Islet of Langerhans (tissue), 1 donor: ENCODE measurements at regions not wholly inside any gene's neighbourhood (a gene's known extent, or its start where the extent isn't known, plus 50 kb on each side); places are given as distances from the start of the nearest gene placed in this dataset.

Experiments
- FAIRE-seq: peaks from one replicate; lab custom pipeline; 2011; peaks lifted over from hg19 to GRCh38; lab: Jason Lieb, UNC

DNA sequence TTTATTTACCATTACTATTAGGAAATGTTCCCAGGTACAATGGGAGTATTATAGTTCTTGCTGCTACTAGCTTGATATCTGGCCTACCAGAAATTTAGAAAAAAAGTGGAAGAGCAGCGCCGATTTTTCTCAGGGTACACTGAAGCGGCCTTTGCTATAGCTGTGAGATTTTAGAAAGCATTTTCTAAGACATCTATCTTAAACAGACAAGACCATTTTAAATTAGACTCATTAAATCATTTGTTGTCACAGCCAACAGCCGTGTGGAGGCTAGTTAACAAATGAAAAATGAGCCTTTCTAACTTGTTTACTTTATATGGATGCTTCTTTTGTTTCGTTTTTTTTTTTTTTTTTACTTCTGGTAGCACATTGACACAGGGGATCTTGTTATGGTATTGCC lies 183.2 kb upstream of the ZRANB2 start:
- FAIRE-seq = no peak

- no peak for FAIRE-seq
Measured at GRCh38 chr1:71262970-71263369, 182.1 kb upstream of the ZRANB2 start.

GRCh38 chr1:71252900-71253299 lies 172.1 kb upstream of the ZRANB2 start:
- no peak for FAIRE-seq

GRCh38 chr1:71245246-71245645 lies 164.4 kb upstream of the ZRANB2 start:
- FAIRE-seq = no peak

DNA sequence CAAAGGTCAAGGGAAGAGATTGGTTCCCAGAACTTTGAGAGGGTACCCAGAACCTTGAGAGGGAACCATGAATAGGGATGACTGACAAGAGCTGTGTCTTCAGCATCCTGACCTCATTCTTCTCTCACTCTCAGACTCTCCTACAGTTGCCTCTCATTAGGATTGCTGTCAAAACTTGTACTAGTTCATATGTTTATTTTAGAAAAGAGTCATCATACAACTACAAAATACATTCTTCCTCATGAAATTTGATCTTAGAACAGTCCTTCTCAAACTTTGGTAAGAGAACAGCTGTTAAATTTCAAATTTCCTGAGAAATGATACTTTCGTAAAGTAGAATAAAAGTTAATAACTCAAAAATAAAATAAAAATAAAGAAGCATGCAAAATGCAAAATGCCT lies 161.4 kb upstream of the ZRANB2 start:
- FAIRE-seq = no peak

DNA sequence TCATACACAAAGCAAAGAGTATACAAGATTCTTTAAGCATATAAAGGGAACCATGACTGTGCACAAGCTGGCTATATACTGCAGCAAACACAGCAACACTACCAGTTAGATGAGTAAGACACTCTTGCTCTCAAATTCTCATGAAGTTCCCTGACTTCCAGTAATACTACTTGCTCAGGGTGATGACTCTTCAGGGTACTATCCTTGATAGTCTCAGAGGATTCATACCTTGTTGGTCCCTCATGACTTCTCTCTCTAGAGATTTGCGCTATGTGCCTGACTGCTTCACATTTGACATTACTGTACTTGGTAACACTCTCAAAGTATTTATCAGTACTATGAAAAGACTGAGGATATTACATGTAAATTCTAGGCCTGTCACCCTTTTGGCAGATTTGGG lies 159.8 kb upstream of the ZRANB2 start:
- FAIRE-seq = no peak

DNA sequence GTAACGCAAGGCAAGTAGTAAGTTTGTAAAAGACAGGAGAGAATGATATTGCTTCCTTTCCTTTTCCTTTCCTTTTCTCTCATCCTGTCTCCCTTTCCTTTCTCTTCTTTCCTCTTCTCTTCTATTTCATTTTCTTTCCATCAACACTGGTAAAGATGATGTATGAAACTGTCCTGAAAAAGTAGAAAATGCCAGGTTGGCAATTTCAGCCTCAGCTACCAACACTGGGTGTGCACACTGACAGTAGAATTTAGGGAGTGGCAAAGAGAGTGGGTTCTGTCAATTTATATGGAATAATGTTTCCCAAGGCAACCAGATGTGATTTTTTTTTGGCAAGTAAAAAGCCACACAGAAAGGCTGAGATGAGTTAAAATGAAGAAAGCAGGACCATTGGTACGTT lies 155.7 kb upstream of the ZRANB2 start:
- FAIRE-seq = no peak

- FAIRE-seq = no peak
Measured at GRCh38 chr1:71233645-71234044, 152.8 kb upstream of the ZRANB2 start.

GRCh38 chr1:71232786-71233185 lies 152.0 kb upstream of the ZRANB2 start:
- FAIRE-seq = no peak

- no peak for FAIRE-seq
Measured at GRCh38 chr1:71232166-71232763, 151.4 kb upstream of the ZRANB2 start.

- no peak for FAIRE-seq
Measured at GRCh38 chr1:71231751-71232150, 150.9 kb upstream of the ZRANB2 start.

DNA sequence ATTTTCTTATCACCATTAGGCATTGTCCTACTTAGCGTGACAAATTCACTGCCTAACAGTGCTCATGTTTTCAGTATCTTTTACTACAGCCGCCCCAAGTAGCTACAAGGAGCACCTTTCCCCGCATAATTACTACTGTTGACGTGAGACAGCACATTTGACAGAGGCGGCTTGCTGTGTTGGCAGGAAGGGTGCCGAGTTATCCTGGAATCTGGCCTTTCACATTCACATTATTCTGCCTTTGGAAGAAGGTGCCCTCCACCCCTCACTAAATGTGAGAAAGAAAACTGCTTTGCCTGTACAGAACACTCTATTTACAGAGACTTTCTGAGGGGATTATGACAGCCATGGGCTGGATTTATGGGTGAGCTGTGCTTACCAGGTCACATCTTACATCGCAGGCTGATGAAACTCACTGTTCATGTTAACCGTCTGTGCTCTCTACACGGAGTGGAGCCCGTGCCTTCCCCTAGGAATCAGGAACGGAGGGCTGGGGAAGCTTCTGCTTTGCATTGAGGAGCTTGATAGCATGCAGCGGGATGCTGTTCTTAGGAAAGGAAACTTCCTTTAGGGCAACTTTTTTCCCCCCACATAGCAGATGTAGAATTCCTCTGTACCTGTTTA lies 148.0 kb upstream of the ZRANB2 start:
- no peak for FAIRE-seq

DNA sequence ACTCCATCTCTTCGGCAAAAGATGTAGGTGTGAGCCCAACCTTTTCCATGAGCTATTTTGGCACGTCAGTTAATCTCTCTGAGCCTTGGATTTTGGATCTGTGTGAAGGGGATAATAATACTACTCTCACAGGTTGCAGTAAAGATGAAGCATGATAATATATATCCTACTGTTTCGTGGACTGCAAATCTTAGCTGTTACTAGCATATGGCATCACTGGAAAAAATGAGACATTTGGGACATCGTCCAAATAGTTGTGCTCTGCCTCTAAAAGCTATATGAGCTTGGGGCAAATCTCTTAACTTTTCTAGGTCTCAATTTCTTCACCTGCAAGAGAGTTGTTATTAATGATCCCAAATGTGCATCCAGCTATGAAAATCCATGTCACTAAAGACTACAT lies 147.4 kb upstream of the ZRANB2 start:
- FAIRE-seq = no peak

DNA sequence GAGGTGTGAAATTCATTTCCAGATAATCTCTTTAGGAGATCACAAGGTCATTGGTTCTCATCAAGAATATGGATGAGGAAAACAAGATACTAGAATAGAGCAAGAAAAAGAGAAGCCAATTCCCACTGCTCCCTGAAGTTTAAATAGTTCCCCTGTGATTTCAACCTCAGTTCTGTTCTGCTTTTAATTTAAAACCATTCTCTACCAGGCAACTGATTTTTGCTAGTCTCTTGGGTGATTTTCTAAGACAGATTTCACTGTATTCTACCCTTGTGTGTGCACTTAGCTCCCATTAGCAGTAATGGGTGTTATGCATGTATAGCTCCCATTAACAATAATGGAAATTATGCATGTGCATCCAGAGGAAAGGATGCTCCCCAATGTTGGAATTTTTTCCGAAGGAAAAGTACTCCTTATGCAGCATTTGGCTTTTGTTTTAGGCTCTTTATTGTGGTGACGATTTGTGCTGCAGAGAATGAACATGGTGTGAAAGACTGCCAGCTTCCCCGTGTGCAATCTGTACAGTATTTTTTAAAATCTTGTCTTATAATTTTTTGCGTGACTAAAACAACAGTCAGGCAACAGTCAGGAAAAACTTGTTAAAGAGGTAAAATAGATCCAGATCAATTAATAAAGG lies 144.0 kb upstream of the ZRANB2 start:
- FAIRE-seq = no peak

DNA sequence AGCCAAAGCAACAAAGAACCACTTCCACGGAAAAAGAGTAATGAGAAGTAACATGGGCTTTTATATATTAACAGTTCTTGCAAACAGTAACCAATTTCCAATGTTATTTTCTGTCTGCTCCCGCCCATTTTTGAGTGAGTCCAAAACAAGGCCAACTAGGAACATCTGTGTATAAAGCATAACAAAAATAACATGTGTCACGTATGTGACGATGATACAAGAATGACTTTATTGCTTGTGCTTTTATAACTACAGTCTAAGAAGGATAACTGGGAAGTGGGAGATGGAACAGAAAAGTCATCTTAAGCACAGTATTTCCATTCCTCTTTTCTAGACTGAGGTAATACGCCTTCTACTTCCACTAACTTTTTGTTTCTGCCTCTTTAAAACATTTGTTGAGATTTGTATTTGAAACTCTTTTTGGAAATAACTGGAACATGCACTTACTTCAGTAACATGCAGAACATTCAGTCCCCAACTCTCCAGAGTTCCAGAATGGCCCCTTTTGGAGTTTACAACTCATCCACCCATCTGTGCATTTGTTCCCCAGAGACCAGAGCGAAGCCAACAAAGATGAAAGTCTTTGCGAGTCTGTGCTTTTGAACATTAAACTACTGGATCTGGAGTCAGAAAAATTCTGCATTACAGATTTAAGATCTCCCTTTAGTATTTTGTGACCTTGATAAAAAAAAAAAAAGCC lies 143.0 kb upstream of the ZRANB2 start:
- FAIRE-seq = no peak

DNA sequence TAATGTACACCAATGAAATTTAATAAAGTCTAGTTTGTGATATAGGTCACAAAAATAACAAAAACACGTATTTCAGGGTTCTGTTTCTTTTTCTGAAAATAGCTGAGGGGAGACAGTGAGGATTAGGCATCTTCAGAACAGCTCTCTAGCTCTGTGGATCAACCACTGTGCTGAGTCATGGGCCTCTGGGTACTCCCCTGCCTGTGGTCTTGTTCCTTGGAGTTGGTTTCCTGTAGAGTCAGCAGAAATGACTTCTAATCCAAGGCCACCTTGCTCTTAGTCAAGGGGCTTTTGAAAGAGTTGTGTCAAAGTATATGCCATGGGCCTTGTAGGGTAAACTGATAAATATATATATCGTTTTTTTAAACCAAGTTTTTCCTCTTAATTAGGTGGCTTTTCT lies 141.8 kb upstream of the ZRANB2 start:
- FAIRE-seq = no peak

- FAIRE-seq = no peak
Measured at GRCh38 chr1:71210718-71211117, 129.9 kb upstream of the ZRANB2 start.

GRCh38 chr1:71203241-71203640 lies 122.4 kb upstream of the ZRANB2 start:
- no peak for FAIRE-seq

DNA sequence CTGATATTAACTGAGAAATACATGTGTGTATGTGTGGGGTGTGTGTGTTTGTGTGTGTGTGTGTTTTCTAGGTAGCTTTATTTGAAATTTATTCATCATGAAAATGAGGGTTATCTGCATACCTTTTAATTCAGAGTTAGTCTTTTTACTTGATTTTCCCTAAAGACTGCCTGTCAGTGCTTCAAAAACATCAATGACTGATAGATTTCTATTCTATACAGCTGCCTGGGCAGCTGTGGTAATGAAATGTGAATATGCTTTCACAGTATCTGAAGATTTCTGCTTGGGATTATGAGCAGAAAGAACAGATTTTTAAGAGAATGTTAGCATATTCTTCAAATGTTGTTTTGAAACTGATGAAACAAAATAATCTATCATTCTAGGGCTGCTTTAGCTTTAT lies 119.7 kb upstream of the ZRANB2 start:
- FAIRE-seq = no peak

GRCh38 chr1:71196685-71197084 lies 115.8 kb upstream of the ZRANB2 start:
- peak; percentile 88 for FAIRE-seq

DNA sequence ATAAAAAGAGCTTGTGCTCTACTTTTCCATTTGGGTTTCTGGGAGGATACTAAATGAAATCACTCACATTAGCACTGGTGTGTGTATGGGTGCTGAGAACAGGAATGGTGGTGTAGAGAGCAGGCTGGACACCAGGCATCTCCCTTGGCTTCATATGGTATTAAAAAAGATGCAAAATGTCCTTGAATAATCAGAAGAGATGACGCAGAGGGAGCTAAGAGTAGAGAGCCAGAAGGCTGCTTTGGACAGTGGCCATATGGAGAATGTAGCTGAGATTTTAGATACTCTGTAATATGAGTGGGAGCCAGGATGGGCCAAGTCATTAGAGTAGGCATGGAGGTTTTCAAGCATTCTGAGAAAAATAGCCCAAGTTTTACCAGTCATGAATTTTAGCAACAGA lies 112.3 kb upstream of the ZRANB2 start:
- no peak for FAIRE-seq

DNA sequence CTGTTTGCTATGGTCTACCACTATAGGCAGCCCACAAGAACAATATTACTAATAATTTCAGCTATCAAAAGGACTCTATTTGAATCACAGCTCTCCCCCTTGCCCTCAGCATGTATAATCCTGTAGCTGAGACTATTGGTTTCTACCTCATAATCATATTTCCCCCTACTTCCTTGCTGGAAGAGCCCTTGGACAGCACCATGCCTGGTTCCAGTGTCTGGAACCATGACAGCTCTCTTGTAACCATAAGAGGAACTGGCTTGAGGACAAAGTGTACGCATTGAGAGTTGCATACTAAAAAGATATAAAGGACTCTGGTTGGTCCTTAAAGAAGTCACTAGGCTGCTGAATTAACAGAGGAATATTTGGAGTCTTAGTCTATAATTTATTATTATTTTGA lies 110.7 kb upstream of the ZRANB2 start:
- FAIRE-seq = no peak

DNA sequence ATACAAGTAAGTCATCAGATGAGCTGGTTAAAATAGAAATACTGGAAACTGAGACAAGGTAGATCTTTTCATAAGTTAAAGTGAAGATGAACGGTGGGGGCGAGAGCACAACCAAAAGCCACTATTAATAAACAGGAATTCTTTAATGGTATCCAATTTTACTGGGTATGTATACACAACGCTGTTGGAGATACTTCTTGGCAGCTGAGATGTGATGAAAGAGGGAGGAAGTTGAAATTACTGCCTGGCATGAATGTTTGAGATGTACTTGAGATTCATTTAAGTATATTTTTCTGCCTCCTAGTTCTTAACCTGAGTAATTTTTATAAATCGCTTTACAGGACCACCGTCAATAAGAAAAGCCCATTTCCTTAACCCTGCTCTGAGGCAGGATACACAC lies 110.0 kb upstream of the ZRANB2 start:
- FAIRE-seq = no peak

DNA sequence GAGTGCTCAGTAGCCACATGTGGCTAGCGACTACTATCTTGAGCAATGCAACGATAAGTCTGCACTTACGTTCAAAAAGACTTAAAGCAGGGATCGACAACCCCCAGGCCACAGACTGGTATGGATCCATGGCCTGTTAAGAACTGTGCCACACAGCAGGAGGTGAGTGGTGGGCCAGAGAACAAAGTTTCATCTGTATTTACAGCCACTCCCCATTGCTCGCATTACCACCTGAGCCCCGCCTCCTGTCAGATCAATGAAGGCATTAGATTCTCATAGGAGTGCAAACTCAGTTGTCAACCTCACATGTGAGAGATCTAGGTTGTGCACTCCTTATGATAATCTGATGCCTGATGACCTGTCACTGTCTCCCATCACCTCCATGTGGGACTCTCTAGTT lies 103.6 kb upstream of the ZRANB2 start:
- no peak for FAIRE-seq
